GM12873 (cell line): ENCODE measurements at regions not wholly inside any gene's neighbourhood (a gene's known extent, or its start where the extent isn't known, plus 50 kb on each side); places are given as distances from the start of the nearest gene placed in this dataset.

Experiments used
- CTCF ChIP-seq: IDR thresholded peaks from 2 replicates; pipeline ENCODE4 v1.5.1; 2012; ENCODE audit warnings: low read depth, mild to moderate bottlenecking, moderate library complexity, low read length, control low read depth; ENCODE audit not compliant: insufficient read depth; ENCODE audit errors: missing control alignments

DNA sequence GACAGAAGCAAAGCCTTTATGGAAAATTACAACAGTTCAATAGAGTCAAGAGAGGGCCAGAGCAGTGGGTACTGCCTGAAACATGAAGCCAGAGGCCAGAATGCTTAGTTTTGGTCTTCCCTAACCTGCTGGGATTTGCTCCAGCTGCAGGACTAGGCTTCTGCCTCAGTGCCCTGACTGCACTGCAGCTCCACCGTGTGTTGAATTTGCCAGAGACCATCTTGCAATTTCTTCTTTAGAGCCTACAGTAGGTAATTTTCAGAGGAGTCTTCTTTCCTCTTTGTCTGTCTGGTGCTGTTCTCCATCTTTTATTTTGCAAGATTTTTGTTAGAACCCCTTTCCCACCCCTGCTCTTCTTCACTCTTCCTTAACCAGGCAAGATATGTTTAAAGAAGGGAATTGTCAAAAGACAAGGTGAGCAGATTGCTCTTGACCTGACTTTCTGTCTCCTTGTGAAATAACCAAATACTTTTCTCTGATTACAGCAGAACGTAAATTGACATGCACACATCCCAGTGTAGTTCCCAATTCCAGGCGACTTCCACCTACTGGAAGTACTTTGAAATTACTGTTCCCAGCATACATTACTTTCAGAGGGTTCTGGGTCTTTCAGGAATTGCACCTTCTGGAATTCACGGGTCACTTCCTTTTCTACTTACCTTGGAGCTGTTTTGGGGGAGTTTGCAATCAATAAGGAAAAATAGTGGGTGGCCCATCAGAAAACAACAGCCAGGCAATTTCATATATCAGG, 161.2 kb downstream of the MINAR1 start:
- peak; percentile 33 for TF ChIP-seq CTCF

DNA sequence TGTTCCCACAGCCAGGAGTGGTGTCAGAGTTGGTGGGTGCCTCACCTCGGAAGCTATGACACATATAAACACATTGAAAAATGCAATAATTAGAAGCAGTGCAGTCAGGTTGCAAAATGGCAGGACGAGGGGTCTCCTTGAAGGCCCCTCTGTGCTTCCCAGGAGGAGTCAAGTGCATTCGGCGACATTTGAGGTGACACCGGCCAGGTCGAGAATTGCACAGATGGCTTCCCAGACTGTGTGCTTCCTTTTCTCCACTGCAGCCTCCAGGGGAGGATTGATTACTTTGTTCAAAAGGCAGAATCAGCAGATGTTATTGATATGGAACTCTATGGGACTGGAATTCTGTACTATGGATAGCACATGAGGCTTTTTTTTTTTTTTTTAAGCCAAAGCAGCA, 163.2 kb downstream of the MINAR1 start:
- TF ChIP-seq CTCF: no peak

DNA sequence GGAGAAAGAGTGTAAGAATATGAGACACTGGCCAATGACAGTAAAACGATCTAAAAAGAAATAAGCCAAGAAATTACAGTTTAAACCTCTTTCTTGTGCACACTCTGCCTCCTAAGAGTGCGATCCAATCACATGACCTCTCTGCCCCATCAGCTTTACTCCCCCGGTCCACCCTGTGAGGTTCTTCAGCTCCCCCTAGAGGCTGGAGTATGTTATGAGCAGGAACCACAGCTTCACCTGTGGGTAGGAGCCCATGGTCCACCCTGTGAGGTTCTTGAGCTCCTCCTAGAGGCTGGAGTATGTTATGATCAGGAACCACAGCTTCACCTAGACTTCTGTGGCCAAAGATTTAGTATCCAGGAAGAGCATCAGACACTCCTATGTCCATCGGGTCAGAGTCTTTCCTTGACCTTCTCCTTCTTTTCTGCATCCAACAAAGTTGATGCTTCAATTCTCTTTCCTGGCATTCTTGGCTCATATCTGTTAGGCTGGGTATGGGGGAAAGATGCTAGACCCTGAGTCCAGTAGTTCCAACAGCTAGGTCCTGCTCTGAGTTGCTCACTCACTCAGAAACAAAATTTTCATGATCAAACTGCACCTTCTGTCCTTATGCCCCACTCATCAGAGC, 164.0 kb downstream of the MINAR1 start:
- TF ChIP-seq CTCF: peak; percentile 99

GRCh38 chr15:79598639-79599038, 166.5 kb downstream of the MINAR1 start:
- TF ChIP-seq CTCF: no peak

- TF ChIP-seq CTCF: no peak
These were observed 169.4 kb downstream of the MINAR1 start for GRCh38 chr15:79601405-79602086.

- no peak for TF ChIP-seq CTCF
These were observed 170.0 kb downstream of the MINAR1 start for GRCh38 chr15:79602180-79602579.

- no peak for TF ChIP-seq CTCF
These were observed 170.6 kb downstream of the MINAR1 start for GRCh38 chr15:79602731-79603130.
